GM23338 (cell line): ENCODE measurements at regions not wholly inside any gene's neighbourhood (a gene's known extent, or its start where the extent isn't known, plus 50 kb on each side); places are given as distances from the start of the nearest gene placed in this dataset.

Experiments used
- ATAC-seq: fragments of 200-7000 bp; cut with Tn5 transposase; 3 replicates; pipeline ENCODE4 v1.9.1; 2020
- DNase-seq: peaks from one replicate; pipeline ENCODE4 v3.0.0-alpha.2; 2015; ENCODE audit warnings: low spot score
- H2AFZ ChIP-seq: fragments of 200-600 bp; sonication (generic); 2 replicates; pipeline ENCODE4 v1.8.0; 2016; ENCODE audit warnings: antibody characterized with exemption, mild to moderate bottlenecking, moderate library complexity
- H3F3A ChIP-seq: fragments of 200-600 bp; sonication (generic); replicated peaks from 2 replicates; pipeline ENCODE4 v1.8.0; 2017; ENCODE audit warnings: antibody characterized with exemption, mixed run types, low read depth
- H3K27ac ChIP-seq: fragments of 200-600 bp; sonication (generic); 2 replicates; pipeline ENCODE4 v1.6.1; 2016; ENCODE audit warnings: low read depth
- H3K27me3 ChIP-seq: fragments of 200-600 bp; sonication (generic); 2 replicates; pipeline ENCODE4 v1.8.0; 2016; ENCODE audit warnings: mild to moderate bottlenecking, mixed run types, moderate library complexity; ENCODE audit not compliant: insufficient read depth
- H3K36me3 ChIP-seq: fragments of 200-600 bp; sonication (generic); 2 replicates; pipeline ENCODE4 v1.8.0; 2016; ENCODE audit warnings: mild to moderate bottlenecking; ENCODE audit not compliant: insufficient read depth
- H3K4me1 ChIP-seq: fragments of 200-600 bp; sonication (generic); 2 replicates; pipeline ENCODE4 v1.8.0; 2016; ENCODE audit warnings: mild to moderate bottlenecking, moderate library complexity; ENCODE audit not compliant: insufficient read depth
- H3K4me2 ChIP-seq: fragments of 200-600 bp; sonication (generic); 2 replicates; pipeline ENCODE4 v1.7.1; 2017; ENCODE audit warnings: mixed run types
- H3K4me3 ChIP-seq: fragments of 200-600 bp; sonication (generic); 2 replicates; pipeline ENCODE4 v1.6.1; 2016; ENCODE audit warnings: mixed run types
- H3K79me2 ChIP-seq: fragments of 200-600 bp; sonication (generic); replicated peaks from 2 replicates; pipeline ENCODE4 v1.8.0; 2017; ENCODE audit warnings: mild to moderate bottlenecking; ENCODE audit not compliant: insufficient read depth
- H3K9me2 ChIP-seq: fragments of 200-600 bp; sonication (generic); 2 replicates; pipeline ENCODE4 v1.8.0; 2017; ENCODE audit not compliant: insufficient read depth
- H4K20me1 ChIP-seq: fragments of 200-600 bp; sonication (generic); replicated peaks from 2 replicates; pipeline ENCODE4 v1.8.0; 2017; ENCODE audit warnings: mild to moderate bottlenecking; ENCODE audit not compliant: insufficient read depth
- H3K27ac Mint-ChIP-seq: 2 replicates; pipeline ENCODE4 v1.8.0; 2020; ENCODE audit warnings: inconsistent platforms, mild to moderate bottlenecking, moderate library complexity, mixed read lengths
- H3K27me3 Mint-ChIP-seq: 3 replicates; pipeline ENCODE4 v1.8.0; 2022; ENCODE audit warnings: low read depth, mild to moderate bottlenecking, moderate library complexity, mixed read lengths, inconsistent platforms; ENCODE audit not compliant: insufficient read depth, poor library complexity
- H3K36me3 Mint-ChIP-seq: 3 replicates; pipeline ENCODE4 v1.8.0; 2021; ENCODE audit warnings: low read depth, mild to moderate bottlenecking, inconsistent platforms, moderate library complexity, mixed read lengths
- H3K4me1 Mint-ChIP-seq: 3 replicates; pipeline ENCODE4 v1.8.0; 2020; ENCODE audit warnings: mild to moderate bottlenecking, inconsistent platforms, mixed read lengths
- H3K4me3 Mint-ChIP-seq: 3 replicates; pipeline ENCODE4 v1.8.0; 2021; ENCODE audit warnings: moderate library complexity, mild to moderate bottlenecking, inconsistent platforms, mixed read lengths
- H3K9me3 Mint-ChIP-seq: 3 replicates; pipeline ENCODE4 v1.8.0; 2020; ENCODE audit warnings: moderate library complexity, mild to moderate bottlenecking, inconsistent platforms, mixed read lengths
- CREB1 ChIP-seq: fragments of 250-450 bp; sonication (Bioruptor Pico); IDR thresholded peaks from 2 replicates; pipeline ENCODE4 v1.5.0; 2020; ENCODE audit warnings: low read depth, mild to moderate bottlenecking, moderate library complexity
- CTCF ChIP-seq, 2 experiments: fragments of 200-600 bp in 1 of 2; sonication (generic) in 1 of 2; conservative IDR thresholded peaks; 2 replicates each; pipeline versions ENCODE4 v1.5.1 to v1.6.1; 2016 to 2017; ENCODE audit warnings: antibody characterized with exemption in 2 of 2, low read depth in 2 of 2, mild to moderate bottlenecking in 2 of 2, moderate library complexity in 1 of 2
- ETS1 ChIP-seq: IDR thresholded peaks from 2 replicates; pipeline ENCODE4 v1.6.1; 2016; ENCODE audit warnings: antibody characterized with exemption
- EZH2 ChIP-seq: fragments of 200-600 bp; sonication (generic); IDR thresholded peaks from one replicate; pipeline ENCODE4 v1.8.0; 2017; ENCODE audit warnings: antibody characterized with exemption, mild to moderate bottlenecking, low read depth; ENCODE audit not compliant: unreplicated experiment
- EZH2phosphoT487 ChIP-seq: fragments of 200-600 bp; sonication (generic); IDR thresholded peaks from one replicate; pipeline ENCODE4 v1.8.1; 2018; ENCODE audit warnings: antibody characterized with exemption; ENCODE audit not compliant: unreplicated experiment
- JUNB ChIP-seq: IDR thresholded peaks from one replicate; pipeline ENCODE4 v1.6.1; 2016; ENCODE audit warnings: antibody characterized with exemption; ENCODE audit not compliant: unreplicated experiment
- NANOG ChIP-seq: IDR thresholded peaks from 2 replicates; pipeline ENCODE4 v1.6.1; 2016; ENCODE audit warnings: antibody characterized with exemption, borderline replicate concordance
- POLR2AphosphoS5 ChIP-seq: IDR thresholded peaks from 2 replicates; pipeline ENCODE4 v1.6.1; 2016; ENCODE audit warnings: antibody characterized with exemption, low read depth
- REST ChIP-seq: IDR thresholded peaks from one replicate; pipeline ENCODE4 v1.6.1; 2018; ENCODE audit warnings: antibody characterized with exemption; ENCODE audit not compliant: unreplicated experiment
- STAT1 ChIP-seq: IDR thresholded peaks from one replicate; pipeline ENCODE4 v1.6.1; 2016; ENCODE audit warnings: antibody characterized with exemption; ENCODE audit not compliant: unreplicated experiment
- ZNF114 ChIP-seq: fragments of 250-450 bp; sonication (Bioruptor Pico); IDR thresholded peaks from 2 replicates; pipeline ENCODE4 v1.5.0; 2020; ENCODE audit warnings: mild to moderate bottlenecking, moderate library complexity
- ZNF331 ChIP-seq: fragments of 250-450 bp; sonication (Bioruptor Pico); IDR thresholded peaks from 2 replicates; pipeline ENCODE4 v1.5.0; 2020; ENCODE audit warnings: low read depth, mild to moderate bottlenecking, moderate library complexity
- ZNF462 ChIP-seq: fragments of 250-450 bp; sonication (Bioruptor Pico); IDR thresholded peaks from 2 replicates; pipeline ENCODE4 v1.5.0; 2020; ENCODE audit warnings: mild to moderate bottlenecking, moderate library complexity

GRCh38 chr14:38065106-38065762 is 142.5 kb upstream of the SSTR1 start:
- Histone ChIP-seq H3K4me1 (no peaks in the 10 kb centered on the region), H3K4me2 (no peak overlapping the region), H3K4me3 (no peak overlapping the region), H3K79me2 (no peaks in the 10 kb centered on the region), H3K27me3 (no peaks in the 10 kb centered on the region), H3K36me3 (peaks cover 9% of the 10 kb centered on the region; the same call in 1 of the 2 replicates), H3F3A (no peaks in the 10 kb centered on the region), H3K9me2 (no peaks in the 10 kb centered on the region), H4K20me1 (no peaks in the 10 kb centered on the region), H3K27ac (no peak overlapping the region), H2AFZ (peak overlapping the region; percentile 30; the same call in 1 of the 2 replicates)
- Mint-ChIP-seq H3K27me3 (no peaks in the 10 kb centered on the region), H3K4me1 (no peaks in the 10 kb centered on the region), H3K27ac (no peak overlapping the region), H3K36me3 (peaks cover 28% of the 10 kb centered on the region), H3K4me3 (no peak overlapping the region), H3K9me3 (peaks cover 31% of the 10 kb centered on the region)
- ATAC-seq (no peak; the same call in 2 of the 3 replicates), DNase-seq (peak; percentile 29)
- TF ChIP-seq POLR2AphosphoS5 (no peak), ETS1 (no peak), ZNF114 (CRISPR knock-in tag) (no peak), ZNF331 (CRISPR knock-in tag) (no peak), JUNB (no peak), STAT1 (no peak), CREB1 (CRISPR knock-in tag) (no peak), NANOG (no peak), REST (no peak), ZNF462 (CRISPR knock-in tag) (no peak), CTCF (conservative IDR thresholded peaks at IDR 0.05; ENCODE audit: low read depth in 2 of 2) (no peak), EZH2 (no peak), EZH2phosphoT487 (no peak)
